ENCODE measurements at regions not wholly inside any gene's neighbourhood (a gene's known extent, or its start where the extent isn't known, plus 50 kb on each side); places are given as distances from the start of the nearest gene placed in this dataset.

DNA sequence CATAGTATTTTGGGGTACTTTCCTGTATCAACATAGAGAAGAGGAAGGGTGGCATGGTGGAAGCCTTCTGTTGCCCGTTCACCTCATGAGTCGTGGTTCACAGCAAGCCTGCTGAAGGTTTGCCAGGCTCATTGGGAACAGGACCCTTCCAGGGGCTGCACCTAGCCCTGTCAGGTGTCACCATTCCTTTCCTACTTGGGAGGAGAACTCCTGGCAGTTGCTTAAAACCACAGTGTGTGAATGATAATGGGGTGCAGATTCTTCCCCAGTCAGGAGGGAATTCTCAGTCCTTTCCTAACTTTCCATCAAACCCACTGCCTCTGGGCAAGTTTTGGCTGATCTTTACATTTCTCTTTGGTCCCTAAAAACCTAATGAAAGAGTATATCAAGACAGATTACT lies 99.4 kb upstream of the CTNND2 start:
- no peaks in the 10 kb centered on the region for H3K23me2 ChIP-seq (ENCODE audit: insufficient read length, low read depth, low read length, poor library complexity, severe bottlenecking)
- no peak overlapping the region for H2BK5ac ChIP-seq (ENCODE audit: insufficient read length, low read length)
- TF ChIP-seq, protein P1, sequence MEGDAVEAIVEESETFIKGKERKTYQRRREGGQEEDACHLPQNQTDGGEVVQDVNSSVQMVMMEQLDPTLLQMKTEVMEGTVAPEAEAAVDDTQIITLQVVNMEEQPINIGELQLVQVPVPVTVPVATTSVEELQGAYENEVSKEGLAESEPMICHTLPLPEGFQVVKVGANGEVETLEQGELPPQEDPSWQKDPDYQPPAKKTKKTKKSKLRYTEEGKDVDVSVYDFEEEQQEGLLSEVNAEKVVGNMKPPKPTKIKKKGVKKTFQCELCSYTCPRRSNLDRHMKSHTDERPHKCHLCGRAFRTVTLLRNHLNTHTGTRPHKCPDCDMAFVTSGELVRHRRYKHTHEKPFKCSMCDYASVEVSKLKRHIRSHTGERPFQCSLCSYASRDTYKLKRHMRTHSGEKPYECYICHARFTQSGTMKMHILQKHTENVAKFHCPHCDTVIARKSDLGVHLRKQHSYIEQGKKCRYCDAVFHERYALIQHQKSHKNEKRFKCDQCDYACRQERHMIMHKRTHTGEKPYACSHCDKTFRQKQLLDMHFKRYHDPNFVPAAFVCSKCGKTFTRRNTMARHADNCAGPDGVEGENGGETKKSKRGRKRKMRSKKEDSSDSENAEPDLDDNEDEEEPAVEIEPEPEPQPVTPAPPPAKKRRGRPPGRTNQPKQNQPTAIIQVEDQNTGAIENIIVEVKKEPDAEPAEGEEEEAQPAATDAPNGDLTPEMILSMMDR (conservative IDR thresholded peaks at IDR 0.05), result no peak
- H2BK20ac ChIP-seq (ENCODE audit: low read depth, low read length, poor library complexity, severe bottlenecking), result no peak overlapping the region
- H3K23ac ChIP-seq (ENCODE audit: insufficient read length, low read depth, low read length), result no peak overlapping the region
- H3K9me3 ChIP-seq (ENCODE audit: control insufficient read depth, low read depth, low read length), result no peaks in the 10 kb centered on the region
- H3K27ac Mint-ChIP-seq, result no peak overlapping the region; a peak in 1 of 7 replicates
- H3T11ph ChIP-seq (ENCODE audit: low read length), result no peak overlapping the region
- H2BK15ac ChIP-seq (ENCODE audit: low read depth, low read length), result no peak overlapping the region
- H3K36me3 Mint-ChIP-seq (ENCODE audit: insufficient read depth in 1 of 3, low read depth in 3 of 3), result peaks cover 0 to 20% (median 8%) of the 10 kb centered on the region in 3 experiments; a peak in 6 of 7 replicates
- H3K4ac ChIP-seq (ENCODE audit: low read depth, low read length), result no peak overlapping the region
- H3K27ac ChIP-seq (ENCODE audit: insufficient read length, low read depth, low read length), result no peak overlapping the region
- no peaks in the 10 kb centered on the region for H3K4me1 ChIP-seq (ENCODE audit: insufficient read depth, low read length)
- peak; percentile 29 for DNase-seq
- no peak overlapping the region for H2AFZ ChIP-seq (ENCODE audit: low read length)
- H3K4me3 Mint-ChIP-seq, result no peak overlapping the region
- no peak overlapping the region for H3K14ac ChIP-seq (ENCODE audit: insufficient read depth, low read length)
- no peak overlapping the region for H3K9ac ChIP-seq (ENCODE audit: extremely low read depth, insufficient read length, low read length)
- H4K91ac ChIP-seq (ENCODE audit: insufficient read length, low read depth, low read length), result no peak overlapping the region
- no peaks in the 10 kb centered on the region for H4K20me1 ChIP-seq (ENCODE audit: control insufficient read depth, insufficient read depth, insufficient read length)
- no peaks in the 10 kb centered on the region for H3K27me3 Mint-ChIP-seq (ENCODE audit: low read depth)
- peaks cover 7 to 9% of the 10 kb centered on the region in 2 experiments; a peak in 3 of 4 replicates for H3K4me1 Mint-ChIP-seq
- no peaks in the 10 kb centered on the region for H3K27me3 ChIP-seq (ENCODE audit: insufficient read depth, low read length)
- no peaks in the 10 kb centered on the region for H3K79me1 ChIP-seq (ENCODE audit: insufficient read depth, low read depth, low read length, poor library complexity, severe bottlenecking)
- peaks cover 15 to 20% of the 10 kb centered on the region in 2 experiments; a peak in 4 of 5 replicates for H3K9me3 Mint-ChIP-seq
- H2BK120ac ChIP-seq (ENCODE audit: low read depth, low read length, poor library complexity, severe bottlenecking), result no peak overlapping the region
- WGBS (ENCODE audit: extremely low coverage, insufficient read length, low lambda C conversion rate), result no CpG with 5 or more reads among the region's 2 CpGs
- H3K56ac ChIP-seq (ENCODE audit: insufficient read length, low read depth, low read length), result no peak overlapping the region
- no peak overlapping the region for H3K4me2 ChIP-seq (ENCODE audit: insufficient read depth, insufficient read length, low read length)
- no peak overlapping the region for H3K18ac ChIP-seq (ENCODE audit: insufficient read length, low read depth, low read length)
- H4K5ac ChIP-seq (ENCODE audit: insufficient read length, low read depth, low read length), result no peak overlapping the region
- no peak overlapping the region for H4K8ac ChIP-seq (replicated peaks; ENCODE audit: insufficient read length, low read depth, low read length)
- no peak overlapping the region for H2BK12ac ChIP-seq (ENCODE audit: insufficient read length, low read depth, low read length)
- H2AK5ac ChIP-seq (ENCODE audit: insufficient read length, low read length), result no peak overlapping the region
- no peaks in the 10 kb centered on the region for H3K79me2 ChIP-seq (ENCODE audit: insufficient read depth, low read length)
